ENCODE measurements at regions not wholly inside any gene's neighbourhood (a gene's known extent, or its start where the extent isn't known, plus 50 kb on each side); places are given as distances from the start of the nearest gene placed in this dataset.

DNA sequence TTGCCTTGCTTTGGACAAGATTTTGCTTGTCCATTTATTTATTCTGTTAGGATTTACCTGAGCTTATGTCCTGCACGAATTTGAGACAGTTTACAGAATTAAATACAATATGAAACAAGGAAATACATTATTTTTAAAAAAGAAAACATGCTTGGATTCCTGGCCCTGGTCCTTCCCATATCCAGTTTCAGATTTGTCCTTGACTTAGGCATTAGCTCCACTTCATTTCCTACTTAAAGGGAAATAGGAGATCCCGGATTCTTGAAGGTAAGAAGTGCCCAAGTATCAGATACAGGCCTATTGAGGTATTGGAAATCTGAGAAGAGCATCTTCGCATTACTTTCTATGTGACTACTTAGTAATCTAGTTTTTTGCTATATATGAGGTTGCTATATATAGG is 672.0 kb downstream of the SI start:
- TF ChIP-seq POLR2AphosphoS5 (IDR thresholded peaks at IDR 0.05) (no peak), POLR2A (IDR thresholded peaks at IDR 0.05) (no peak)
- TF ChIP-seq, protein P1, sequence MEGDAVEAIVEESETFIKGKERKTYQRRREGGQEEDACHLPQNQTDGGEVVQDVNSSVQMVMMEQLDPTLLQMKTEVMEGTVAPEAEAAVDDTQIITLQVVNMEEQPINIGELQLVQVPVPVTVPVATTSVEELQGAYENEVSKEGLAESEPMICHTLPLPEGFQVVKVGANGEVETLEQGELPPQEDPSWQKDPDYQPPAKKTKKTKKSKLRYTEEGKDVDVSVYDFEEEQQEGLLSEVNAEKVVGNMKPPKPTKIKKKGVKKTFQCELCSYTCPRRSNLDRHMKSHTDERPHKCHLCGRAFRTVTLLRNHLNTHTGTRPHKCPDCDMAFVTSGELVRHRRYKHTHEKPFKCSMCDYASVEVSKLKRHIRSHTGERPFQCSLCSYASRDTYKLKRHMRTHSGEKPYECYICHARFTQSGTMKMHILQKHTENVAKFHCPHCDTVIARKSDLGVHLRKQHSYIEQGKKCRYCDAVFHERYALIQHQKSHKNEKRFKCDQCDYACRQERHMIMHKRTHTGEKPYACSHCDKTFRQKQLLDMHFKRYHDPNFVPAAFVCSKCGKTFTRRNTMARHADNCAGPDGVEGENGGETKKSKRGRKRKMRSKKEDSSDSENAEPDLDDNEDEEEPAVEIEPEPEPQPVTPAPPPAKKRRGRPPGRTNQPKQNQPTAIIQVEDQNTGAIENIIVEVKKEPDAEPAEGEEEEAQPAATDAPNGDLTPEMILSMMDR (IDR thresholded peaks at IDR 0.05), result no peak

All from gastroesophageal sphincter (tissue), 3 donors.